ENCODE measurements at regions not wholly inside any gene's neighbourhood (a gene's known extent, or its start where the extent isn't known, plus 50 kb on each side); places are given as distances from the start of the nearest gene placed in this dataset.

- DNase-seq = no peak
Observed at GRCh38 chr2:120979921-120980320, 244.3 kb downstream of the GLI2 start.

- no peak for DNase-seq
Observed at GRCh38 chr2:120981443-120981842, 245.8 kb downstream of the GLI2 start.

- DNase-seq = no peak
Observed at GRCh38 chr2:120982598-120982997, 246.9 kb downstream of the GLI2 start.

- no peak for DNase-seq
Observed at GRCh38 chr2:120983344-120983743, 247.7 kb downstream of the GLI2 start.

DNA sequence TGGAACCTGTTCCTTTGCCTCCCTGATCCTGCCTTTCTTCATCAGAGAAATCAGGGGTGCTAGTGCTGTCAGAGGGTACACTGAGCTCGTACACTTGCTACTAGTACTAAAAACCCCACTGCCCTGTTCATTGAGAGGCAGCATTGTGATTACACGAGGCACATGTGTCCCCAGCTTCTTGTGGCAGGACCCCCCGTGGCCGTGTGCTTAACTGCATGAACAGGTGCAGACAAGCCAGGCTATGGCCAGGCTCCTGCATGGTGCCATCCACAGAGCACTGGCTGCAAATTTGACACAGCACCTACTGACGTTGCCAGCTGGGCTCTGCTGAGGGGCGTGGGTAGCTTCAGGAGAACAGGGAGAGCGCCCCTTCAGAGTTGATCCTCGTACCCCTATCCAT lies 248.4 kb downstream of the GLI2 start:
- no peak for DNase-seq

DNA sequence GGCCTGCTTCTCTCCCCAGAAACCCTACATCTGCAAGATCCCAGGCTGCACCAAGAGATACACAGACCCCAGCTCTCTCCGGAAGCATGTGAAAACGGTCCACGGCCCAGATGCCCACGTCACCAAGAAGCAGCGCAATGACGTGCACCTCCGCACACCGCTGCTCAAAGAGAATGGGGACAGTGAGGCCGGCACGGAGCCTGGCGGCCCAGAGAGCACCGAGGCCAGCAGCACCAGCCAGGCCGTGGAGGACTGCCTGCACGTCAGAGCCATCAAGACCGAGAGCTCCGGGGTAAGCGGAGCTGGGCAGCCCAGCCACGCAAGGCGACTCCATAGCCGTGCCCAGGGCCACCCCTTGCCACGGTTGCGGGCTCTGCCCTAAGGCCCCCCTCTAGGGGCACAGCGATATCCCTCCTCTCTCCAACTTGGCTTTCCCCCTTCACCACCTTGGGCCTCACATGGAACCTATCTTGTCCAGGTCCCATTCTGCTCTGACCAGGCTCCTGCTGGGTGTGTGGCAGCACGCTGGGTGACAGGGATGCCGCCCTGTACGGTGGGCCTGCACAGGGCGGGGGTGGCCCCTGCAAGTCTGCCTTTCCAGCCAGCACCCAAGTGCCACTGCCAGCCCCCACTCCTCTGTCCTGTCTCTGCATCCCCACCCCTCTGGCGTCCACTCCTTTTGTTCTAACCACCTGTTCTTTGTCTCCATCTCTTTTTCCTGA lies 248.9 kb downstream of the GLI2 start:
- DNase-seq = no peak

DNA sequence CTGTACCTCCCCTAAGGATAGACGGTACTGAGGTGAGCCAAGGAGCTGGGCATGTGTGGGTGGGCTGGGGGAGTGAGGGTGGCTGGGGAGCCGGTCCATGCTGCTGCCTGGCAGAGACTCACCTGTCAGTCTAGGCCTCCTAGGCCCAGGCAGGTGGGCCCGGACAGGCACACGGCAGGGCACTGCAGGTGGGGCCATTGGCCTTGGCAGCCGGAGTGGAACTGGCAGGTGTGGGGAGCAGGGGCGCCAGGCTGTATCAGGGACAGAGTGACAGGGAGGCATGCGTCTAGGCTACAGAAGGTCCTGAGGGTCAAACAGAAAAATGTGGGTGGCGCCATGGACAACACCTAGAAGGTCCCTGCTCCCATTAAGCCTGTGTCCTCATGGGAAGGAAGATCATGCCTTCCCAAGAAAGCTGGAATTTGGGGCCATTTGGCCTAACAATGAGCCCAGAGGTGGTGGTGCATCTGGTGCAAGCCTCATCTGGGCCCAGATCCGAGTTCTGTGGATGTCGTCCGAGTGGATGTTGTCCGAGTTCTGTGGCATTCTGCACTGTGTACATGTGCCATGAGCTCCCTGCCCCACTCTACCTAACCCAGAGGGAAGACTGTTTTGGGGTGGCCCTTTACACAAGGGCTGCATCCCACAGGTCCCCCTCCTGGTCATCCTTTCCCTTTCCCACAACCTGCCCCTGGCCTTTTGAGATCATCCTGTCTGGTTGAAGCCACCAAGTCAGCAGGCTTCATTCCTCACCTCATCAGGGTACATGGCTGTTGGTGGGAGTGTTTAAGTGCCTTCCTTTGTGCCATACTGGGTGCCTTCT lies 249.7 kb downstream of the GLI2 start:
- DNase-seq = no peak

DNA sequence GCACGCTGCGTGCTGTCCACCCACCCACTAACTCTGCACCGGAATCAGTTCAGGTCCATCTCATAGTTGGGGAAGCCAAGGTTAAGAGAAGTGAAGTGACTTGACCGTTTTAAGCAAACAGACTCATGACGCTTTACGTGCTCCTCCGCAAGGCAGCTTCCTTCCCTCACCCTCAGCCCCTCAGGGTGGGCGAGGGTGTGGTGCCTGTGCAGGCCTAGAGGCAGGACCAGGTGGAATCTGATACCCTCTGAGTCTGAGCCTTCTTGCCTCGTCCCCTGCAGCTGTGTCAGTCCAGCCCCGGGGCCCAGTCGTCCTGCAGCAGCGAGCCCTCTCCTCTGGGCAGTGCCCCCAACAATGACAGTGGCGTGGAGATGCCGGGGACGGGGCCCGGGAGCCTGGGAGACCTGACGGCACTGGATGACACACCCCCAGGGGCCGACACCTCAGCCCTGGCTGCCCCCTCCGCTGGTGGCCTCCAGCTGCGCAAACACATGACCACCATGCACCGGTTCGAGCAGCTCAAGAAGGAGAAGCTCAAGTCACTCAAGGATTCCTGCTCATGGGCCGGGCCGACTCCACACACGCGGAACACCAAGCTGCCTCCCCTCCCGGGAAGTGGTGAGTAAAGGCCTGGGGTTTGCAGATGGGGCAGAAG lies 250.5 kb downstream of the GLI2 start:
- no peak for DNase-seq

DNA sequence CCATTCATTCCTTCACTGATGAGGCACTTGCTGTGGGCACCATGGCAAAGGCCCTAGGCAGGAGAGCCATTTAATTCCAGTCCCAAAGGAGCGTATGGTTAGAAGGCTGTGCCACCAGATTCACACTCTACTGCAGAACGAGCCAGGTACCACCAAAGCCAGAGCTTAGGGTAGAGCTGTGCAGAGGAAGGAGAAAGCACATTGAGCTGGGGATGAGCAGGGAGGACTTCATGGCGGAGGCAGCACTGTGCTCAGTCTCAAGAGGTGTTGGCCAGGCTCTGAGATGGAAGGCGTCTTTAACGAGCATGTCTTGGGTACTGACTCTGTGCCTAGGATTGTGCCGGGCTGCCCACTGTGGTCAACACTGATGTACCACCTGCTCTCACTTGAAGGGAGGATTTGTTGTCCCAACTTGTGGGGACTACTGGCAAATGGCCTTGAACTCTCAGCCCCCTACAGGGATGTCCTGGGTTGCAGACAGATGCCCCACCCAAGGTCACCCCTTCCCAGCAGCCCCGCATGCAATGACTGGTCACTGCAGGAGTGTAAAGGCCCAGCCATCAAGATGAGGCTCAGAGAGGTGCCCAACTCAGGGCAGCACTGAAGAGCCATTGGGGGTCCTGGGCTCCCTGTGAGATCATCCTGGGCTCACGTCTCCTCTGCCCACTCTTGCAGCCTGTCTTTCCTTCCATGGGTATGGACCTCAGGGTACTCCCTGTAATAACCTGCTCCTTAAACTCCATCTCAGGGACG lies 251.4 kb downstream of the GLI2 start:
- DNase-seq = no peak

GRCh38 chr2:120988051-120988699 lies 252.5 kb downstream of the GLI2 start:
- no peak for DNase-seq

DNA sequence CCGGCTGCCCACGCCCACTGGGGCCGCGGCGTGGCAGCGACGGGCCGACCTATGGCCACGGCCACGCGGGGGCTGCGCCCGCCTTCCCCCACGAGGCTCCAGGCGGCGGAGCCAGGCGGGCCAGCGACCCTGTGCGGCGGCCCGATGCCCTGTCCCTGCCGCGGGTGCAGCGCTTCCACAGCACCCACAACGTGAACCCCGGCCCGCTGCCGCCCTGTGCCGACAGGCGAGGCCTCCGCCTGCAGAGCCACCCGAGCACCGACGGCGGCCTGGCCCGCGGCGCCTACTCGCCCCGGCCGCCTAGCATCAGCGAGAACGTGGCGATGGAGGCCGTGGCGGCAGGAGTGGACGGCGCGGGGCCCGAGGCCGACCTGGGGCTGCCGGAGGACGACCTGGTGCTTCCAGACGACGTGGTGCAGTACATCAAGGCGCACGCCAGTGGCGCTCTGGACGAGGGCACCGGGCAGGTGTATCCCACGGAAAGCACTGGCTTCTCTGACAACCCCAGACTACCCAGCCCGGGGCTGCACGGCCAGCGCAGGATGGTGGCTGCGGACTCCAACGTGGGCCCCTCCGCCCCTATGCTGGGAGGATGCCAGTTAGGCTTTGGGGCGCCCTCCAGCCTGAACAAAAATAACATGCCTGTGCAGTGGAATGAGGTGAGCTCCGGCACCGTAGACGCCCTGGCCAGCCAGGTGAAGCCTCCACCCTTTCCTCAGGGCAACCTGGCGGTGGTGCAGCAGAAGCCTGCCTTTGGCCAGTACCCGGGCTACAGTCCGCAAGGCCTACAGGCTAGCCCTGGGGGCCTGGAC lies 253.2 kb downstream of the GLI2 start:
- DNase-seq = no peak

DNA sequence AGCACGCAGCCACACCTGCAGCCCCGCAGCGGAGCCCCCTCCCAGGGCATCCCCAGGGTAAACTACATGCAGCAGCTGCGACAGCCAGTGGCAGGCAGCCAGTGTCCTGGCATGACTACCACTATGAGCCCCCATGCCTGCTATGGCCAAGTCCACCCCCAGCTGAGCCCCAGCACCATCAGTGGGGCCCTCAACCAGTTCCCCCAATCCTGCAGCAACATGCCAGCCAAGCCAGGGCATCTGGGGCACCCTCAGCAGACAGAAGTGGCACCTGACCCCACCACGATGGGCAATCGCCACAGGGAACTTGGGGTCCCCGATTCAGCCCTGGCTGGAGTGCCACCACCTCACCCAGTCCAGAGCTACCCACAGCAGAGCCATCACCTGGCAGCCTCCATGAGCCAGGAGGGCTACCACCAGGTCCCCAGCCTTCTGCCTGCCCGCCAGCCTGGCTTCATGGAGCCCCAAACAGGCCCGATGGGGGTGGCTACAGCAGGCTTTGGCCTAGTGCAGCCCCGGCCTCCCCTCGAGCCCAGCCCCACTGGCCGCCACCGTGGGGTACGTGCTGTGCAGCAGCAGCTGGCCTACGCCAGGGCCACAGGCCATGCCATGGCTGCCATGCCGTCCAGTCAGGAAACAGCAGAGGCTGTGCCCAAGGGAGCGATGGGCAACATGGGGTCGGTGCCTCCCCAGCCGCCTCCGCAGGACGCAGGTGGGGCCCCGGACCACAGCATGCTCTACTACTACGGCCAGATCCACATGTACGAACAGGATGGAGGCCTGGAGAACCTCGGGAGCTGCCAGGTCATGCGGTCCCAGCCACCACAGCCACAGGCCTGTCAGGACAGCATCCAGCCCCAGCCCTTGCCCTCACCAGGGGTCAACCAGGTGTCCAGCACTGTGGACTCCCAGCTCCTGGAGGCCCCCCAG lies 254.1 kb downstream of the GLI2 start:
- DNase-seq = no peak

GRCh38 chr2:120990451-120990871 lies 254.8 kb downstream of the GLI2 start:
- no peak for DNase-seq

- DNase-seq = no peak
Observed at GRCh38 chr2:120991441-120991840, 255.8 kb downstream of the GLI2 start.

DNA sequence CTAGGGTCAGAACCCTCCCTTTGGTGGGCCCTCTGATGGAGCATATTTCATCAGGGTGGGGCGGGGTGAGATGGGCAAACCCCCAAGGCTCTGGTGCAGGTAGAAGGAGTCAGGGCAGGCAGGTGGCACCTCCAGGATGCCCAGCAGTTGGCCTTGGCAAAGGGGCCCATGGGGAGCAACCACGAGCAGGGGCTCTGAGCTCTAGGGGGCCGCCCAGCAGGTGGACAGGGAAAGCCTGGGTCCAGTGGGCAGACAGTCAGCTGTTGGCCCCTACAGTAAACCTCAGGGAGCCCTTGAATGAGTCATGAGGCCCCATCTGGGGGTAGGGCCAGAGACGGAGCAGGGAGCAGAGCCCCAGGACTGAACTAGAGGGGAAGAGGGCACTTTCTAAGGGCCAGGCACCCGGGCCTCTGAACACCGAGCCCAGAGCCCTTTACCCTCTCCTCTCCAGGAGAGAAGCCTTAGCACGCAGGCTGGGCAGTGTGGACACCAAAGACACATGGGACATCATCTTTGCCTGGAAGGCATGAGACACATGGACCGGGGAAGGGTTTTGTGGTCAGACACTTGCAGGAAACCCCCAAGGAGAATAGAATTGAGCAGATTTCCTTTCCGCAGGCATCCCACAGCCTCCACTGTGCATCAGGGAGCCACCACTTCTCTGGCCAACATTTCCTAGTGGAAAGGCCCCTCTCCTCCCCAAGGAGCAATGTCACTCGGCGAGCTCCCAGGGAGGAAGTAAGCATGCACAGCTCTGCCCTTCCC lies 257.3 kb downstream of the GLI2 start:
- no peak for DNase-seq

- no peak for DNase-seq
Observed at GRCh38 chr2:120993661-120994060, 258.0 kb downstream of the GLI2 start.

- no peak for DNase-seq
Observed at GRCh38 chr2:120994301-120994995, 258.8 kb downstream of the GLI2 start.

DNA sequence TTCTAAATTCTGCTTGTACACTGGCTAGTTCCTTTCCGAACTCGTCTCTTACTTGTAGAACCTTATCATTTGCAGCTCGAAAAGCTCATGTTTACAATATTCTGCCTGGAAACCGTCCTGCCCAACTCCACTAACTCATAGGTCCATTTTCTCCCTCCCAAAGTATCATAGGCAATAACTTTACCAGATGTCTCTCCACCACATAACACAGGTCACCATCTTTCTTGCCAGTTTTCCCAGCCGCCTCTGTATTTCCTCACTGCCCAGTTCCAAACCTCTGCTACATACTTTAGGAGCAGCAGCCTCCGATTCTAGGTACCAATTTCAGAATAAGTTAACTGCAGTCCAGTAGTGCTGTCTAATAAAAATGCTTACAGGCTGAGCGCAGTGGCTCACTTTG lies 259.5 kb downstream of the GLI2 start:
- DNase-seq = no peak

GRCh38 chr2:120995656-120996190 lies 260.1 kb downstream of the GLI2 start:
- no peak for DNase-seq

All from HCEC 1CT (cell line).